Suprapubic skin (tissue), 4 donors: ENCODE measurements at regions not wholly inside any gene's neighbourhood (a gene's known extent, or its start where the extent isn't known, plus 50 kb on each side); places are given as distances from the start of the nearest gene placed in this dataset.
A peak's percentile ranks its signal among the peaks of the same experiment; 100 is the strongest.

Experiments used
- DNase-seq, 2 donors: peaks; one replicate each; pipeline ENCODE4 v3.0.0-alpha.2; 2019; ENCODE audit warnings: low spot score in 2 of 2
- H3K27ac ChIP-seq: fragments of 200-600 bp; sonication (generic); one replicate; pipeline ENCODE4 v1.5.1; 2019
- H3K27me3 ChIP-seq: fragments of 200-600 bp; sonication (generic); one replicate; pipeline ENCODE4 v1.5.1; 2019
- H3K36me3 ChIP-seq: fragments of 200-600 bp; sonication (generic); one replicate; pipeline ENCODE4 v1.5.1; 2019
- H3K4me1 ChIP-seq: fragments of 200-600 bp; sonication (generic); one replicate; pipeline ENCODE4 v1.5.1; 2019
- H3K4me3 ChIP-seq: fragments of 200-600 bp; sonication (generic); one replicate; pipeline ENCODE4 v1.5.1; 2019; ENCODE audit warnings: mild to moderate bottlenecking
- H3K9me3 ChIP-seq: fragments of 200-600 bp; sonication (generic); one replicate; pipeline ENCODE4 v1.5.1; 2019
- CTCF ChIP-seq, 2 donors: fragments of 200-600 bp in 1 of 2; fragments of 450-650 bp in 1 of 2; sonication (generic) in 1 of 2; IDR thresholded peaks; one replicate each; pipeline ENCODE4 v1.5.1; 2016 to 2019; ENCODE audit warnings: antibody characterized with exemption in 2 of 2, mild to moderate bottlenecking in 1 of 2, moderate library complexity in 1 of 2
- EP300 ChIP-seq: sonication (generic); formaldehyde crosslinking; IDR thresholded peaks from one replicate; pipeline ENCODE4 v1.6.1; 2017; ENCODE audit warnings: antibody characterized with exemption
- POLR2A ChIP-seq, 2 donors: fragments of 450-650 bp; IDR thresholded peaks; one replicate each; pipeline ENCODE4 v1.6.1; 2017; ENCODE audit warnings: antibody characterized with exemption in 2 of 2, mild to moderate bottlenecking in 2 of 2, moderate library complexity in 2 of 2
- POLR2AphosphoS5 ChIP-seq, 3 donors: sonication (generic); formaldehyde crosslinking; IDR thresholded peaks; one replicate each; pipeline ENCODE4 v1.6.1; 2017; ENCODE audit warnings: antibody characterized with exemption in 3 of 3
- WGBS: methylation state at CpG from one replicate; pipeline ENCODE4 v1.1.5; 2018; 5-methylcytosine and 5-hydroxymethylcytosine counted together

- no peak overlapping the region for H3K4me3 ChIP-seq
- DNase-seq = peak in 1 of 2 donors; percentile 58
- no peaks in the 10 kb centered on the region for H3K36me3 ChIP-seq
- 73% methylated on average over 12 of the region's 12 CpGs for WGBS
- H3K27ac ChIP-seq = no peak overlapping the region
- TF ChIP-seq POLR2A (IDR thresholded peaks at IDR 0.05) = no peak
- no peak for TF ChIP-seq EP300
- no peak for TF ChIP-seq CTCF (IDR thresholded peaks at IDR 0.05)
- TF ChIP-seq POLR2AphosphoS5 (IDR thresholded peaks at IDR 0.05) = no peak
- H3K9me3 ChIP-seq = no peaks in the 10 kb centered on the region
- H3K27me3 ChIP-seq = no peaks in the 10 kb centered on the region
- H3K4me1 ChIP-seq = peaks cover 7% of the 10 kb centered on the region
These were observed 690.4 kb upstream of the HS6ST1 start for GRCh38 chr2:129008881-129009554.

GRCh38 chr2:129009555-129010146 is 691.0 kb upstream of the HS6ST1 start:
- no peaks in the 10 kb centered on the region for H3K36me3 ChIP-seq
- DNase-seq = peak in 1 of 2 donors; percentile 65
- H3K4me1 ChIP-seq = peaks cover 7% of the 10 kb centered on the region
- 81% methylated on average over 10 of the region's 11 CpGs for WGBS
- H3K4me3 ChIP-seq = no peak overlapping the region
- H3K27ac ChIP-seq = no peak overlapping the region
- TF ChIP-seq CTCF (IDR thresholded peaks at IDR 0.05) (no peak), POLR2AphosphoS5 (IDR thresholded peaks at IDR 0.05) (no peak), EP300 (no peak), POLR2A (IDR thresholded peaks at IDR 0.05) (no peak)
- no peaks in the 10 kb centered on the region for H3K27me3 ChIP-seq
- no peaks in the 10 kb centered on the region for H3K9me3 ChIP-seq

GRCh38 chr2:129010262-129010661 is 691.6 kb upstream of the HS6ST1 start:
- peak in 1 of 2 donors; percentile 71 for DNase-seq
- H3K36me3 ChIP-seq = no peaks in the 10 kb centered on the region
- no peak overlapping the region for H3K27ac ChIP-seq
- no peak overlapping the region for H3K4me3 ChIP-seq
- H3K4me1 ChIP-seq = peaks cover 7% of the 10 kb centered on the region
- WGBS = 42% methylated on average over 4 of the region's 5 CpGs
- H3K9me3 ChIP-seq = no peaks in the 10 kb centered on the region
- H3K27me3 ChIP-seq = no peaks in the 10 kb centered on the region
- TF ChIP-seq EP300 (no peak), CTCF (IDR thresholded peaks at IDR 0.05) (no peak), POLR2AphosphoS5 (IDR thresholded peaks at IDR 0.05) (no peak), POLR2A (IDR thresholded peaks at IDR 0.05) (no peak)

GRCh38 chr2:129011466-129012061 is 692.9 kb upstream of the HS6ST1 start:
- WGBS = 79% methylated on average over 9 of the region's 9 CpGs
- TF ChIP-seq CTCF (IDR thresholded peaks at IDR 0.05) (no peak), POLR2A (IDR thresholded peaks at IDR 0.05) (no peak), POLR2AphosphoS5 (IDR thresholded peaks at IDR 0.05) (no peak), EP300 (no peak)
- Histone ChIP-seq H3K27me3 (no peaks in the 10 kb centered on the region), H3K36me3 (no peaks in the 10 kb centered on the region), H3K27ac (no peak overlapping the region), H3K4me3 (no peak overlapping the region), H3K9me3 (no peaks in the 10 kb centered on the region), H3K4me1 (peaks cover 7% of the 10 kb centered on the region)
- DNase-seq = peak in 1 of 2 donors; percentile 58

- Histone ChIP-seq H3K9me3 (no peaks in the 10 kb centered on the region), H3K4me3 (no peak overlapping the region), H3K27ac (no peak overlapping the region), H3K36me3 (no peaks in the 10 kb centered on the region), H3K4me1 (peaks cover 3% of the 10 kb centered on the region), H3K27me3 (no peaks in the 10 kb centered on the region)
- 67% methylated on average over 2 of the region's 2 CpGs for WGBS
- TF ChIP-seq POLR2A (IDR thresholded peaks at IDR 0.05) (no peak), EP300 (no peak), CTCF (IDR thresholded peaks at IDR 0.05) (no peak), POLR2AphosphoS5 (IDR thresholded peaks at IDR 0.05) (no peak)
- DNase-seq = no peak
These were observed 695.8 kb upstream of the HS6ST1 start for GRCh38 chr2:129014432-129014831.
